HUES64 (cell line): ENCODE measurements at regions not wholly inside any gene's neighbourhood (a gene's known extent, or its start where the extent isn't known, plus 50 kb on each side); places are given as distances from the start of the nearest gene placed in this dataset.

Experiments
- H3K27ac ChIP-seq: 2 replicates; pipeline ENCODE4 v1.7.0; 2013; ENCODE audit warnings: low read depth, low read length, inconsistent platforms
- H3K27me3 ChIP-seq: 2 replicates; pipeline ENCODE4 v1.6.1; 2013; ENCODE audit warnings: mild to moderate bottlenecking, low read length; ENCODE audit not compliant: insufficient read depth
- H3K36me3 ChIP-seq: 2 replicates; pipeline ENCODE4 v1.6.1; 2013; ENCODE audit warnings: mild to moderate bottlenecking, low read length; ENCODE audit not compliant: insufficient read depth
- H3K4me1 ChIP-seq: 2 replicates; pipeline ENCODE4 v1.6.1; 2013; ENCODE audit warnings: mild to moderate bottlenecking, low read length, moderate library complexity; ENCODE audit not compliant: insufficient read depth
- H3K4me3 ChIP-seq: 2 replicates; pipeline ENCODE4 v1.5.1; 2013; ENCODE audit warnings: mild to moderate bottlenecking, low read length, moderate library complexity
- H3K9ac ChIP-seq: 2 replicates; pipeline ENCODE4 v1.6.1; 2013; ENCODE audit warnings: mild to moderate bottlenecking, low read depth, low read length
- H3K9me3 ChIP-seq: 2 replicates; pipeline ENCODE4 v1.6.1; 2013; ENCODE audit warnings: low read depth, low read length; ENCODE audit not compliant: insufficient read depth
- WGBS: fragments of 150-250, 120-280 bp; methylation state at CpG from one replicate; pipeline ENCODE4 v1.1.7; 2013; ENCODE audit warnings: missing lambda C conversion rate; 5-methylcytosine and 5-hydroxymethylcytosine counted together

DNA sequence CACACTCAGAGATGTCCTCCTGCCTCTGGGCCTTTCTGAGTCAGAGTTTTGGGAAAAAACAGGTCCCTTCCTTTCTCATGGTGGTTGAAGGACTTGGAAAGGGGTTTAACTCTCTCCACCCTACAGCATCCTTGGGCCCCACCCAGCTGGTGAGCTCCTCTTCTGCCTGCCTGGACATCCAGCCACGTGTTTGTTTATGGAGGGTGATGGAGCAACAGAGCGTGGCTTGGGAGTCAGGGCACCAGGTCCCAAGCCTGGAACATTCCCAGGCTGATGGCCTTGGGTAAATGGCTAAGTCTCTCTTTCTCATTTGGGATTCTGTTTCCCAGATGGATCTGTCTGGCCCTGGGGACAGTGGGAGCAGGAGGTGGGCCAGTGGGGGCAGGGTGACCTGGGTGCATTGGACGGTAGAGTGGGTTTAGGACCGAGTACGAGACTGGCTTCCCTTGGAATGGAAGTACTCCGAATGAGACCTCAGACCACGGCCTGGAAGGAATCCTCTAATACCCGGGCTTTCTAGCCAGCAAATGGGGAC is 141.1 kb upstream of the IRX2 start:
- Histone ChIP-seq H3K27me3 (no peaks in the 10 kb centered on the region), H3K9ac (no peak overlapping the region), H3K36me3 (no peaks in the 10 kb centered on the region), H3K9me3 (no peaks in the 10 kb centered on the region), H3K27ac (no peak overlapping the region), H3K4me1 (no peaks in the 10 kb centered on the region), H3K4me3 (no peak overlapping the region)
- WGBS, result 82% methylated on average over 8 of the region's 8 CpGs

DNA sequence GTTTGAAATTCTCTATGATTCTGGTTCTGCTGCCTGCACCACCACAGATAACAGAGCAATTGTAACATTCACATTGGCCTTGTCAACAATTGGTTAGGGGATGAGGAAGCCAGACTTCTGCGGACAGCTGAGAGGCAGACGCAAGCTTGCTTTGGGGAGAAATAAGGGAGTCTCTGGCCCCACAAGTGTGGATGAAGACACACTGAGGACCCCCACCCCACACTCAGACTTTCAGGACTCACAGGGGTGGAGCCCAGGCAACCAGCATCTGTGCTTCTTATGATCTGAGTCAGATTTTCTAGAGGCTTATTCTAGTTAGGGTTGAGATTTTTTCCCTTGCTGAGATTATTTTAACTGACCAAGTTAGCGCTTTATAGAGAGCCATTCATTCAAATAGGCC is 140.3 kb upstream of the IRX2 start:
- Histone ChIP-seq H3K9me3 (no peaks in the 10 kb centered on the region), H3K9ac (no peak overlapping the region), H3K36me3 (no peaks in the 10 kb centered on the region), H3K27me3 (no peaks in the 10 kb centered on the region), H3K27ac (no peak overlapping the region), H3K4me3 (no peak overlapping the region), H3K4me1 (no peaks in the 10 kb centered on the region)
- 80% methylated on average over 2 of the region's 3 CpGs for WGBS

DNA sequence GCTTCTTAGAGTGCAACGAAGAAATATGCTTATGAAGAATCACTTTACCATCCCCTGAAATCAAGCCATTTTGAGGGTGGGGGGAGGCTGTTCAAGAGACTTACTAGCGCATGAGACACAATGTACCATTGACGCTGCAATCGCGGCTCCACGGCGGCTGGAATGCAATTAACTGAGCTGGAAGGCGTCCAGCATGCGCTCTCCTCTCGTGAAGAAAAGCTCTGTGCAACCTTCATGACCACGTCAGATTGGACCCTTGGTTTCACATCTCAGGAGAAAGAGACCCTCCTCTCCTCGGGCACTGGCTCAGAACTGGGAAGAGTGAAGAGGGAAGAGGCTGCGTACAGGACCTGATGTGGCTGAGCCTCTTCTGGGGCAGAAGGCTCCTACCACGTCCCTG is 138.5 kb upstream of the IRX2 start:
- WGBS, result 96% methylated on average over 14 of the region's 14 CpGs
- H3K4me3 ChIP-seq, result no peak overlapping the region
- no peak overlapping the region for H3K27ac ChIP-seq
- 0 out of 2 replicates have a peak, but pooled peaks cover 5% of the 10 kb centered on the region for H3K4me1 ChIP-seq
- no peaks in the 10 kb centered on the region for H3K27me3 ChIP-seq
- no peaks in the 10 kb centered on the region for H3K36me3 ChIP-seq
- H3K9me3 ChIP-seq, result no peaks in the 10 kb centered on the region
- no peak overlapping the region for H3K9ac ChIP-seq

DNA sequence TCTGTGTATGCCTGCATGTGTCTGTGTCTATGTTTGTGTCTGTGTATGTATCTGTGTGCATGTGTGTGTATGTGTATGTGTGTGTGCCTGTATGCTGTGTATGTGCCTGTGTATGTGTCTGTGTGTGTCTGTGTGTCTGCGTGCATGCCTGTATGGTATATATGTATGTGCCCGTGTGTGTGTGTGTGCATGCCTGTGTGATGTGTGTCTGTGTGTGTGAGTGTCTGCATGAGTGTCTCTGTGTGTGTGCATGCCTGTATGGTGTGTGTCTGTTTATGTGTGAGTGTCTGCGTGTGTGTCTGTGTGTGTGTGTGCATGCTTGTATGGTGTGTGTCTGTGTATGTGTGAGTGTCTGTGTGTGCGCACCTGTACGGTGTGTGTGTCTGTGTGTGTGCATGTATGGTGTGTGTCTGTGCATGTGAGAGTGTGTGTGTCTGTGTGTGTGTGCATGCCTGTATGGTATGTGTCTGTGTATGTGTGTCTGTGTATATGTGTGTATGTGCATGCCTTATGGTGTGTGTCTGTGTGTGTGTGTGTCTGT is 137.1 kb upstream of the IRX2 start:
- 0 out of 2 replicates have a peak, but pooled peaks cover 5% of the 10 kb centered on the region for H3K4me1 ChIP-seq
- no peaks in the 10 kb centered on the region for H3K27me3 ChIP-seq
- no peak overlapping the region for H3K9ac ChIP-seq
- WGBS, result 90% methylated on average over 5 of the region's 5 CpGs
- no peaks in the 10 kb centered on the region for H3K36me3 ChIP-seq
- H3K4me3 ChIP-seq, result no peak overlapping the region
- H3K27ac ChIP-seq, result no peak overlapping the region
- no peaks in the 10 kb centered on the region for H3K9me3 ChIP-seq

DNA sequence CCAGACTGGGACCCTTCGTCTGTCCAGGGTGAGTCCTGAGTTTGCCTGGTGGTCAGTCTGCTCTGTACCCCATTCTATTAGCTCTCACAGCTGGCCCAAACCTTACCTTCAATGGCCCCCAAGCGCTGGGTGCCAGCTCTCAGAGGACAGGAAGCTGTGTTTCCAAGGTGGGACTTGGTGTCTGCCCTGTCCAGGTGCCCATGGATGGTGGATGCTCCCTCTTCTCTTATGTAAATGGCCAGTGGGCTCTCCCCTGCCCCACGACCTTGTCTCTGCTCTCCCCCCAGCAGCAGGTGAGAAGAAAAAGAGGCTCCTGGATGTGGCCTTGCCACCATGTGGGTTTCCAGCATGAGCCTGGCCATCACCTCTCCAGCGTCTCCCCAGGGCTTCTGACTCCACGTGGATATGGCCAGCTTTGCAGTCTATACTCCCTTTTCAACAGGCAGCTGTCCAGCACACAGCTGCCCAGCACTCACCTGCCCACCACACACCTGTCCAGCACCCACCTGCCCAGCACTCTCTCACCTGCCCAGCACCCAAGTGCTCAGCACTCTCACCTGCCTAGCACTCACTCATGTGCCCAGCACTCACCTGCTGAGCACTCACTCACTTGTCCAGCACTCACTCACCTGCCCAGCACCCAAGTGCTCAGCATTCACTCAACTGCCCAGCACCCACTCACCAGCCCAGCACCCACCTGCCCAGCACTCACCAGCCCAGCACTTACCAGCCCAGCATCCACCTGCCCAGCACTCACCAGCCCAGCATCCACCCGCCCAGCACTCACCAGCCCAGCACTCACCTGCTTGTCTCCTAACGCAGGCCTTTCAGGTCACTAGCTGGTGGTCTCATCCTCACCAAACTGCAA is 136.2 kb upstream of the IRX2 start:
- no peak overlapping the region for H3K27ac ChIP-seq
- 0 out of 2 replicates have a peak, but pooled peaks cover 5% of the 10 kb centered on the region for H3K4me1 ChIP-seq
- no peak overlapping the region for H3K4me3 ChIP-seq
- no peak overlapping the region for H3K9ac ChIP-seq
- 91% methylated on average over 7 of the region's 7 CpGs for WGBS
- H3K27me3 ChIP-seq, result no peaks in the 10 kb centered on the region
- no peaks in the 10 kb centered on the region for H3K36me3 ChIP-seq
- H3K9me3 ChIP-seq, result no peaks in the 10 kb centered on the region

DNA sequence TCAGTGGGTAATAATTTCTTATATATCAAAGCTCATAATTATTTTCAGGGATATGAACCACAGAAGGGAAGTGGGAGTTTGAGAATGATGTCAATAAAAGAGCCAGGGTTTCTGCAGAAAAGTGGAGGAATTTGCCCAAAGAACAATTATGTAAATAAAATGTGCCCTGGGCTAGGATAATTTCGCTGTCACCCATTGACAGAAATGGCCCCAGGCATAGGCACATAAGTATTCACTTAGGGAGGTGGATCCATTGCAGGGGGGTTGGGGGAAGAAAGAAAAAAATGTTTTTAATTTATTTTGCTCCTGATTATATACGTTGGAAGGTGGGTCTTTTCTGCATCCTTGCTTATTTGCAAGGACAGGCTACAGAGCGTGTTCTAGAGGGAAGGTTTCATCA is 135.1 kb upstream of the IRX2 start:
- Histone ChIP-seq H3K4me1 (0 out of 2 replicates have a peak, but pooled peaks cover 5% of the 10 kb centered on the region), H3K36me3 (no peaks in the 10 kb centered on the region), H3K9ac (no peak overlapping the region), H3K9me3 (no peaks in the 10 kb centered on the region), H3K27me3 (no peaks in the 10 kb centered on the region), H3K27ac (no peak overlapping the region), H3K4me3 (no peak overlapping the region)
- 65% methylated on average over 3 of the region's 3 CpGs for WGBS

DNA sequence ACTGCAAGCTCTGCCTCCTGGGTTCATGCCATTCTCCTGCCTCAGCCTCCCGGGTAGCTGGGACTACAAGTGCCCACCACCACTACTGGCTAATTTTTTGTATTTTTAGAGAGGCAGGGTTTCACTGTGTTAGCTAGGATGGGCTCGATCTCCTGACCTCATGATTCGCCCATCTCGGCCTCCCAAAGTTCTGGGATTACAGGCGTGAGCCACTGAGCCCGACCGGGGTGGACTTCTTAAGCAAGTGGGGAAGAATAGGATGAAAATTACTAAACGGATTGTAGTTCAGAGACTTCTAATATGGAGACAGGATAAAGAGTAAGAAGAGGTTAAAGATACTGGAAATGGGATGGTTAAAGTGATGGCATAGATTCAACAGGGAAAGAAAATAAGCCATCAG is 132.3 kb upstream of the IRX2 start:
- 94% methylated on average over 8 of the region's 8 CpGs for WGBS
- H3K36me3 ChIP-seq, result no peaks in the 10 kb centered on the region
- H3K4me3 ChIP-seq, result no peak overlapping the region
- 0 out of 2 replicates have a peak, but pooled peaks cover 5% of the 10 kb centered on the region for H3K4me1 ChIP-seq
- H3K27me3 ChIP-seq, result no peaks in the 10 kb centered on the region
- no peak overlapping the region for H3K27ac ChIP-seq
- H3K9ac ChIP-seq, result no peak overlapping the region
- peaks cover 20% of the 10 kb centered on the region for H3K9me3 ChIP-seq

DNA sequence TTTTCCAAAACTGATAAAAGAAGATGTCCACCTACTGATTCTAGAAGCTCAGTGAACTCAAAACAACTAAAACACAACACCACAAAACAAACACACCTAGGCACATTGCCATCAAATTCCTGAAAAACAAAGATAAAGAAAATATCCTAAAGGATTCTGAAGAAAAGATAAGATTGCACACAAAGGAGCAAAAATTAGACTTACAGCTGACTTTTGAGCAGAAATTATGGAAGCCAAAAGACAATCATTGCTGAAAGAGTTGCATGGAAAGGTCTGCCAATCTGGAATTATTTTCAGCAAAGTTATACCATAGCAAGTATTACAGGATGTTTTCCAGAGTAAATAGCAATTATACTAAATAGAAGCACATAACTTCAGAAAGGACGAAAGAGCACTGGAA is 128.2 kb upstream of the IRX2 start:
- Histone ChIP-seq H3K27ac (no peak overlapping the region), H3K4me1 (no peaks in the 10 kb centered on the region), H3K4me3 (no peak overlapping the region), H3K9me3 (peaks cover 23% of the 10 kb centered on the region), H3K9ac (no peak overlapping the region), H3K36me3 (no peaks in the 10 kb centered on the region), H3K27me3 (no peaks in the 10 kb centered on the region)
- WGBS, result no CpG with 5 or more reads among the region's 1 CpG

DNA sequence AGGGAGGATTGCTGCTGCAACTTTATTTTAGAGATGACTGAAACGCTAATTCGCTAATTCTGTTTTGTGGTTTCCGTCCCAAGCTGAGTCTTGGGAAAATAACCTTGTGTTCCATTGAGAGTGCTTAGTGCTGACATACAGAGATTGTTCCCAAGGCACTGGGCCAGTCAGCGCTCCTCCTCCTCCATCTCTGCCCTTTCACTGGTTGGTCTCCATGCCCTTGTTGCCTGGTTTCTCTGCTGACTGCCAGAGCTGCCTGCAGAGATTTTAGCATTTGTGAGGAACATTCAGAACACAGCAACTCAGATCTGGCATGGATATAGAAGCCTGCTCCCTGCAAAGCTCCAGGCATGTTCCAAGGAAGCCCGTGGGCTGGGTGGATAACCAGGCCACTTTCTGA is 126.0 kb upstream of the IRX2 start:
- H3K36me3 ChIP-seq, result no peaks in the 10 kb centered on the region
- no peaks in the 10 kb centered on the region for H3K27me3 ChIP-seq
- no peaks in the 10 kb centered on the region for H3K4me1 ChIP-seq
- peaks cover 23% of the 10 kb centered on the region for H3K9me3 ChIP-seq
- H3K4me3 ChIP-seq, result no peak overlapping the region
- H3K27ac ChIP-seq, result no peak overlapping the region
- no peak overlapping the region for H3K9ac ChIP-seq
- WGBS, result 86% methylated on average over 5 of the region's 5 CpGs

DNA sequence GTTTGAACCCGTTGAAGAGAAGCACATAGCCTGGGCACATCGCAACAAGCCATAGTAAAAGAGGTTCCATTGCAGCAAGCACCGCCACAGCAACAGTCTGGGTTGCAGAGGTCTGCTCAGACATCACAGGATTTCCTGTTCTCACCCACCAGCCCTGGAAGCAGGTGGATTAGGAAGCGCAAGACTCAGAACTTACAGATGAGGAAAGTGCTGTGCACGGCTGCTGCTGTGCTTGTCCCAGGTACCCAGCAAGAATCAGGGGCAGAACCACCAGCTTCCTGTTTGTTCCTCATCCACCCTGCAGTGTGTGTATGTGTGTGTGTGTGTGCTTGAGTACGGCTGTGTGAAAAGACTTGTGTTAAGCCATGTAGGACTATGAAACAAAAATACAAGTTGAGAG is 124.7 kb upstream of the IRX2 start:
- peaks cover 23% of the 10 kb centered on the region for H3K9me3 ChIP-seq
- no peaks in the 10 kb centered on the region for H3K27me3 ChIP-seq
- WGBS, result 97% methylated on average over 5 of the region's 6 CpGs
- H3K4me3 ChIP-seq, result no peak overlapping the region
- H3K9ac ChIP-seq, result no peak overlapping the region
- H3K27ac ChIP-seq, result no peak overlapping the region
- no peaks in the 10 kb centered on the region for H3K4me1 ChIP-seq
- no peaks in the 10 kb centered on the region for H3K36me3 ChIP-seq

DNA sequence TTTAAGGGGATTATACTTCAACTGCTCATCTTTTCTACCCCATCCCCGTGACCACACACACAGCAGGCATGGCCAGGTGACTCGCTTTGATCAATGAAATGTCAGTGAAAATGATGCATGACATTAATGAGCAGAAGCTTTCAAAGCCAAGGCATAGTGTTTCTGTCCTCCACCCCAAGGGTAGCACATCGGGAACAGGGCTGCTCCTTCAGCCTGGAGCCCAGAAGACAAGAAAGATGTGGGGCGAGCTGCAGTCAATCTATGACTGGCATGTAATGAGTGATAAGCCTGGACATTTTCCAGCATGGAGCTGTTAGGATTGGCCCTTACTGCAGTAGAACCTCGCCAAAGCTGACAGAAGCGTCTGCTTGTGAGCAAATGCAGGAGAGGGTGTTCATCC is 122.6 kb upstream of the IRX2 start:
- H3K9ac ChIP-seq, result no peak overlapping the region
- no peak overlapping the region for H3K27ac ChIP-seq
- 94% methylated on average over 6 of the region's 6 CpGs for WGBS
- H3K4me1 ChIP-seq, result no peaks in the 10 kb centered on the region
- no peaks in the 10 kb centered on the region for H3K36me3 ChIP-seq
- H3K27me3 ChIP-seq, result no peaks in the 10 kb centered on the region
- peaks cover 5% of the 10 kb centered on the region for H3K9me3 ChIP-seq
- no peak overlapping the region for H3K4me3 ChIP-seq
